ENCODE measurements at regions not wholly inside any gene's neighbourhood (a gene's known extent, or its start where the extent isn't known, plus 50 kb on each side); places are given as distances from the start of the nearest gene placed in this dataset.

DNA sequence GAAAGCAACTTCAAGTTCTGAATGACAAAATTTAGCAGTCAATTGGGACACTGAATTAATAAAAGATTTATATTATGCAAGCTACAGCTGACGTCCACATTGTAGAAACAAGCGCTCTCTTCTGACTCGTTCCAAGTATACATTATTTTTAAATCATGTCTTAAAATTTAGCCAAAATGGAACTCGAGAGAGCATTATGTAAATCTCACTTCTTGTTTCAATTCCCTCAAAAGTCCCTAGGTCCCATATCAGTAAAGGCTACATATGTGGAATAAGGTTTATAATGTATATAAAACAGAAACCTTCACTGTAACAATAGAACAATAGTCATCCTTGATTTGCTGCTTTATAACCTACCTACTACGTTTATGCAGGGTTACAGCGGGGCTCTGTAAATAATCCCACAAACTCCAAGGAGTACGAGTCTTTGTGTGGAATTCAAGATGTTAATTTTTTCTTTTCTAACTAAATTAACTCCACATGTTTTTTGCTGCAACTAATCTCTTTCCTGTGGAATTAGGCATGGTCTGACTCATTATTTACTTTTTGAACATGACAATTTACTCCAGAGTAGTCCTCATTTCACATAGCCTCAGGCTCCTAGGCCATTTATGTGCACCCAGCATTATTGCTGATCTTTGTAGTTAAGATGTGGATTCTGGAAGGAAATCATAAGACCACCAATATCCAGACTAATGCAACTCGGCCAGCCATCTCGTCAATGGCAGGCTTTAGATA is 785.1 kb downstream of the LTN1 start:
- no peak for FAIRE-seq
- Histone ChIP-seq H3K36me3 (ENCODE audit: control insufficient read depth, insufficient read depth, low read length) (no peaks in the 10 kb centered on the region), H3K27me3 (ENCODE audit: control insufficient read depth, insufficient read depth, low read length) (no peaks in the 10 kb centered on the region), H3K4me3 (ENCODE audit: low read depth, low read length) (no peak overlapping the region)
- TF ChIP-seq, protein P1, sequence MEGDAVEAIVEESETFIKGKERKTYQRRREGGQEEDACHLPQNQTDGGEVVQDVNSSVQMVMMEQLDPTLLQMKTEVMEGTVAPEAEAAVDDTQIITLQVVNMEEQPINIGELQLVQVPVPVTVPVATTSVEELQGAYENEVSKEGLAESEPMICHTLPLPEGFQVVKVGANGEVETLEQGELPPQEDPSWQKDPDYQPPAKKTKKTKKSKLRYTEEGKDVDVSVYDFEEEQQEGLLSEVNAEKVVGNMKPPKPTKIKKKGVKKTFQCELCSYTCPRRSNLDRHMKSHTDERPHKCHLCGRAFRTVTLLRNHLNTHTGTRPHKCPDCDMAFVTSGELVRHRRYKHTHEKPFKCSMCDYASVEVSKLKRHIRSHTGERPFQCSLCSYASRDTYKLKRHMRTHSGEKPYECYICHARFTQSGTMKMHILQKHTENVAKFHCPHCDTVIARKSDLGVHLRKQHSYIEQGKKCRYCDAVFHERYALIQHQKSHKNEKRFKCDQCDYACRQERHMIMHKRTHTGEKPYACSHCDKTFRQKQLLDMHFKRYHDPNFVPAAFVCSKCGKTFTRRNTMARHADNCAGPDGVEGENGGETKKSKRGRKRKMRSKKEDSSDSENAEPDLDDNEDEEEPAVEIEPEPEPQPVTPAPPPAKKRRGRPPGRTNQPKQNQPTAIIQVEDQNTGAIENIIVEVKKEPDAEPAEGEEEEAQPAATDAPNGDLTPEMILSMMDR (IDR thresholded peaks at IDR 0.05; ENCODE audit: insufficient read depth, low read length, severe bottlenecking): no peak
- DNase-seq (ENCODE audit: low read depth): peak; percentile 74

DNA sequence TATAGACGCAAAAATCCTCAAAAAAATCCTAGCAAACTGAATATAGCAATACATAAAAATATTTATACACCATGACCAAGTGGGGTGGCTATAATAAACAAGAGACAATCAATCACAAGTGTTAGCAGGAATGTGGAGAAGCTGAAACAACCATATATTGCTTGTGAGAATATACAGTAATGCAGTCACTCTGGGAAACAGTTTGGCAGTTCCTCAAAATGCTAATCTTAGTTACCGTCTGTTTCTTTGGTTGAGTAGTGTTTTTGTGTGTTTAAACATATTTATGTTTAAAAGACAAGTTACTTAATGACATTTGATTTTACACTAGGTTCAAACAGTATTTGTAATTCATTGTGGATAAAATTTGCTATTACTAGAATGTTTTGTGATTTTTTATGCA is 792.0 kb downstream of the LTN1 start:
- DNase-seq (ENCODE audit: low read depth): no peak
- TF ChIP-seq, protein P1 (IDR thresholded peaks at IDR 0.05; ENCODE audit: insufficient read depth, low read length, severe bottlenecking): no peak
- no peak for FAIRE-seq
- no peaks in the 10 kb centered on the region for H3K27me3 ChIP-seq (ENCODE audit: control insufficient read depth, insufficient read depth, low read length)
- H3K36me3 ChIP-seq (ENCODE audit: control insufficient read depth, insufficient read depth, low read length): no peaks in the 10 kb centered on the region
- H3K4me3 ChIP-seq (ENCODE audit: low read depth, low read length): no peak overlapping the region

DNA sequence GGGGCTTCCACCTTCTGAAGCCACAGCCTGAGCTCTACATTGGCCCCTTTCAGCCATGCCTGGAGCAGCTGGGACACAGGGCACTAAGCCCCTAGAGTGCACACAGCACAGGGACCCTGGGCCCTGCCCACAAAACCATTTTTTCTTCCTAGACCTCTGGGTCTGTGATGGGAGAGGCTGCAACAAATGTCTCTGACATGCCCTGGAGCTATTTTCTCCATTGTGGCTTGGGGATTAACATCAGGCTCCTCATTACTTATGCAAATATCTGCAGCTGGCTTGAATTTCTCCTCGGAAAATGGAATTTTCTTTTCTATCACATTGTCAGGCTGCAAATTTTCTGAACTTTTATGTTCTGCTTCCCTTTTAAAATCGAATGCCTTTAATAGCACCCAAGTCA is 795.7 kb downstream of the LTN1 start:
- TF ChIP-seq, protein P1 (IDR thresholded peaks at IDR 0.05; ENCODE audit: insufficient read depth, low read length, severe bottlenecking): no peak
- no peaks in the 10 kb centered on the region for H3K27me3 ChIP-seq (ENCODE audit: control insufficient read depth, insufficient read depth, low read length)
- no peak overlapping the region for H3K4me3 ChIP-seq (ENCODE audit: low read depth, low read length)
- no peak for FAIRE-seq
- no peak for DNase-seq (ENCODE audit: low read depth)
- H3K36me3 ChIP-seq (ENCODE audit: control insufficient read depth, insufficient read depth, low read length): no peaks in the 10 kb centered on the region

DNA sequence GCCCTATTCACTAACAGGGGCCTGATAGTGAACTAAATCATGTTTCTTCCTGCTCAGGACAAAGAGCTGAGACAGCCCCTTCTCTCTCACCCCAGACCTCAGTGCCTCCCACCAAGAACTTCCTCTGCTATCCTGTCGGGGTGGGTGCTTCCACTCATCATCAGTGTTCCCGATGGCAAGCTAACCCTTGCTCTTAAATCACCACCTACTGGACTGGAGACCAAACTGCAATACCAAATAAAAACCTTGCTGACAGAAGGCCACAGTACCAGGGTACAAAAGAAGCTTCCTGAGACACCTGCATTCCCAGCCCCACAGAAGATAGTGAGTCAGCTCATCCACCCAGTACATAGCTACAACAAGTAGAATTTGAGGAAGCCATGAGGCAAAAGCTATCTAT is 799.5 kb downstream of the LTN1 start:
- H3K4me3 ChIP-seq (ENCODE audit: low read depth, low read length): no peak overlapping the region
- TF ChIP-seq, protein P1 (IDR thresholded peaks at IDR 0.05; ENCODE audit: insufficient read depth, low read length, severe bottlenecking): peak; percentile 17
- peak; percentile 7 for DNase-seq (ENCODE audit: low read depth)
- H3K36me3 ChIP-seq (ENCODE audit: control insufficient read depth, insufficient read depth, low read length): no peaks in the 10 kb centered on the region
- peak; percentile 75 for FAIRE-seq
- H3K27me3 ChIP-seq (ENCODE audit: control insufficient read depth, insufficient read depth, low read length): no peaks in the 10 kb centered on the region

DNA sequence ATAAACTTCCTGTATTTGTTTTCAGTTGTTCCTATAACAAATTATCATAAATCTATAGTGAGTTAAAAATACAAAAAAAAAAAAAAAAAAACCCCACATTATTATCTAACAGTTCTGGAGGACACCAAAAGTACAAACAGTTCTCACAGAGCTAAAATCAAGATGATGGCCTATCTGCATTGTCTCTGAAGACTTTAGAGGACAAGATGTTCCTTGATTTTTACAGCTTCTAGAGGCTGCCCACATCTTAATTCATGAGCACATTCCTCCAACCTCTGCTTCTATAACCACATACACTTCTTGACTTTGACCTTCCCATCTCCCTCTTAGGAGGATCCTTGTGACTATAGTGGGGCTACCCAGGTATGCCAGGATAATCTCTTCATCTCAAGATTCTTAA is 806.1 kb downstream of the LTN1 start:
- TF ChIP-seq, protein P1 (IDR thresholded peaks at IDR 0.05; ENCODE audit: insufficient read depth, low read length, severe bottlenecking): no peak

GRCh38 chr21:28181730-28182129 is 810.9 kb downstream of the LTN1 start:
- FAIRE-seq (no peak), DNase-seq (ENCODE audit: low read depth) (no peak)
- no peaks in the 10 kb centered on the region for H3K27me3 ChIP-seq (ENCODE audit: control insufficient read depth, insufficient read depth, low read length)
- no peak overlapping the region for H3K4me3 ChIP-seq (ENCODE audit: low read depth, low read length)
- H3K36me3 ChIP-seq (ENCODE audit: control insufficient read depth, insufficient read depth, low read length): no peaks in the 10 kb centered on the region
- TF ChIP-seq, protein P1 (IDR thresholded peaks at IDR 0.05; ENCODE audit: insufficient read depth, low read length, severe bottlenecking): no peak

More for the DNA sequence above, 806.1 kb downstream of the LTN1 start:
- no peak for DNase-seq (ENCODE audit: low read depth)
- Histone ChIP-seq H3K4me3 (ENCODE audit: low read depth, low read length) (no peak overlapping the region), H3K36me3 (ENCODE audit: control insufficient read depth, insufficient read depth, low read length) (no peaks in the 10 kb centered on the region), H3K27me3 (ENCODE audit: control insufficient read depth, insufficient read depth, low read length) (no peaks in the 10 kb centered on the region)
- no peak for FAIRE-seq
